ENCODE measurements at regions not wholly inside any gene's neighbourhood (a gene's known extent, or its start where the extent isn't known, plus 50 kb on each side); places are given as distances from the start of the nearest gene placed in this dataset.

DNA sequence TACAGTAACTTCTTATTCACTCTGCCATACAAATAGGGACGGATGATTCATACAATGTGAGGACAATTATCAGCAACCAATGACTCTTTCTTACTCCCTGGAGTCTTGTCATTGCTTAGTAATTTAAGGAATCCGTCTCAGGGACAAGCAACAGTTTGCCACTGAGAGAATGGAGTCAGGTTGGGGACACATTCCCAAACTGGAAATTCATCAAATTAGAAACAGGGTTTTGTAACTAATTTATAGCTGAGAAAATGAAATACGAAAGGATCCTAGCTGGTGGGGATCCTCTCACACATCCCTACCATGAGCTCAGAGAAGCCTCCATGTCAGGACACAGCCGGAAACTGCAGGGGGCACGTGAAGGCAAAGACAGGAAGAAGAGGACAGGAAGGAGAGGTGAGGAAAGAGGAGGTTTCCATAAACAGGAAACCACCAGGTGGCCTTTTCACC lies 50.4 kb upstream of the KDR start:
- TF ChIP-seq POLR2A (IDR thresholded peaks at IDR 0.05; ENCODE audit: extremely low read depth, insufficient read length) (no peak), MYC (IDR thresholded peaks at IDR 0.05; ENCODE audit: low read depth, low read length) (no peak)
- TF ChIP-seq, protein P1, sequence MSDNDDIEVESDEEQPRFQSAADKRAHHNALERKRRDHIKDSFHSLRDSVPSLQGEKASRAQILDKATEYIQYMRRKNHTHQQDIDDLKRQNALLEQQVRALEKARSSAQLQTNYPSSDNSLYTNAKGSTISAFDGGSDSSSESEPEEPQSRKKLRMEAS (IDR thresholded peaks at IDR 0.05; ENCODE audit: low read depth, low read length): no peak
- TF ChIP-seq, protein P2, sequence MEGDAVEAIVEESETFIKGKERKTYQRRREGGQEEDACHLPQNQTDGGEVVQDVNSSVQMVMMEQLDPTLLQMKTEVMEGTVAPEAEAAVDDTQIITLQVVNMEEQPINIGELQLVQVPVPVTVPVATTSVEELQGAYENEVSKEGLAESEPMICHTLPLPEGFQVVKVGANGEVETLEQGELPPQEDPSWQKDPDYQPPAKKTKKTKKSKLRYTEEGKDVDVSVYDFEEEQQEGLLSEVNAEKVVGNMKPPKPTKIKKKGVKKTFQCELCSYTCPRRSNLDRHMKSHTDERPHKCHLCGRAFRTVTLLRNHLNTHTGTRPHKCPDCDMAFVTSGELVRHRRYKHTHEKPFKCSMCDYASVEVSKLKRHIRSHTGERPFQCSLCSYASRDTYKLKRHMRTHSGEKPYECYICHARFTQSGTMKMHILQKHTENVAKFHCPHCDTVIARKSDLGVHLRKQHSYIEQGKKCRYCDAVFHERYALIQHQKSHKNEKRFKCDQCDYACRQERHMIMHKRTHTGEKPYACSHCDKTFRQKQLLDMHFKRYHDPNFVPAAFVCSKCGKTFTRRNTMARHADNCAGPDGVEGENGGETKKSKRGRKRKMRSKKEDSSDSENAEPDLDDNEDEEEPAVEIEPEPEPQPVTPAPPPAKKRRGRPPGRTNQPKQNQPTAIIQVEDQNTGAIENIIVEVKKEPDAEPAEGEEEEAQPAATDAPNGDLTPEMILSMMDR (IDR thresholded peaks at IDR 0.05; ENCODE audit: low read depth, low read length): no peak
- no peak overlapping the region for H3K4me3 ChIP-seq (ENCODE audit: low read depth, low read length)
- no peak for DNase-seq (ENCODE audit: low read depth)

DNA sequence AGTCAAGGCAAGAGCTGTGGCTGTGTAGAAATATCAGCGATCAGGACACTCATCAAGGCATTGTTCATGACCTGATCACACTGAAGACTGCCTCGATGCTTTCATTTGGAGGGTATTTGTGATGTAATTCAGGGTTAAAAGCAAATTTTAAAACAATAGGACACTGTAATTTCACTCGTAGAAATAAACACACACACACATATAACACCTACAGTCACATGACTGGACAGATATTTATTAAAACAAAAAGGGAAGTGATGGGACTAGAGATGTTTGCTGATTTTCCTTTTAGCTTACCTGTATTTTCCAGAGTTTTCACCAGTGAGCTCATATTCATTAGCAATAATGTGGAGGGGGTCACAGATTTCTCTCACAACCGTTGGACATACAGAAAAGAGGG lies 51.1 kb upstream of the KDR start:
- DNase-seq (ENCODE audit: low read depth): no peak
- TF ChIP-seq MYC (IDR thresholded peaks at IDR 0.05; ENCODE audit: low read depth, low read length) (no peak), POLR2A (IDR thresholded peaks at IDR 0.05; ENCODE audit: extremely low read depth, insufficient read length) (no peak)
- TF ChIP-seq, protein P2 (IDR thresholded peaks at IDR 0.05; ENCODE audit: low read depth, low read length): no peak
- TF ChIP-seq, protein P1 (IDR thresholded peaks at IDR 0.05; ENCODE audit: low read depth, low read length): no peak
- H3K4me3 ChIP-seq (ENCODE audit: low read depth, low read length): no peak overlapping the region

DNA sequence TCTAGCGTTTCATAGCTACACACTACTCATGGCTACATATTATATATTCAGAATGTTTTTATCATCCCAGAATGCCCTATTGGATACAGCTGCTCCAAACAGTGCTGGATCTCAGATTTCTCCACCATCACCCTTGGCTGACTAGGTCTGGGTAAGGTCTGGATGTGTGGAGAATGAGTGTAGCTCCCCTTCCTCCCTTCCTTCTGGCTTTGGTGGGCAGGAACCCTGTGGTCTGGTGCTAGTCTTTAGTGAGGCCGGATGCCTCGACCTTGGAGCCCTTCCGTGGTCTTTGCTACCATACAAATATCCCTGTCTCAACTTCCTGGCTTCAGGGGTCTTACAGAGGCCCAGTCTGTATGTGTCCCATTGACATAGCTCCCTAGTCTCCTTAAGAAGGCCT lies 52.1 kb upstream of the KDR start:
- TF ChIP-seq, protein P1 (IDR thresholded peaks at IDR 0.05; ENCODE audit: low read depth, low read length): no peak
- TF ChIP-seq POLR2A (IDR thresholded peaks at IDR 0.05; ENCODE audit: extremely low read depth, insufficient read length) (no peak), MYC (IDR thresholded peaks at IDR 0.05; ENCODE audit: low read depth, low read length) (no peak)
- TF ChIP-seq, protein P2 (IDR thresholded peaks at IDR 0.05; ENCODE audit: low read depth, low read length): no peak
- H3K4me3 ChIP-seq (ENCODE audit: low read depth, low read length): no peak overlapping the region
- DNase-seq (ENCODE audit: low read depth): no peak

DNA sequence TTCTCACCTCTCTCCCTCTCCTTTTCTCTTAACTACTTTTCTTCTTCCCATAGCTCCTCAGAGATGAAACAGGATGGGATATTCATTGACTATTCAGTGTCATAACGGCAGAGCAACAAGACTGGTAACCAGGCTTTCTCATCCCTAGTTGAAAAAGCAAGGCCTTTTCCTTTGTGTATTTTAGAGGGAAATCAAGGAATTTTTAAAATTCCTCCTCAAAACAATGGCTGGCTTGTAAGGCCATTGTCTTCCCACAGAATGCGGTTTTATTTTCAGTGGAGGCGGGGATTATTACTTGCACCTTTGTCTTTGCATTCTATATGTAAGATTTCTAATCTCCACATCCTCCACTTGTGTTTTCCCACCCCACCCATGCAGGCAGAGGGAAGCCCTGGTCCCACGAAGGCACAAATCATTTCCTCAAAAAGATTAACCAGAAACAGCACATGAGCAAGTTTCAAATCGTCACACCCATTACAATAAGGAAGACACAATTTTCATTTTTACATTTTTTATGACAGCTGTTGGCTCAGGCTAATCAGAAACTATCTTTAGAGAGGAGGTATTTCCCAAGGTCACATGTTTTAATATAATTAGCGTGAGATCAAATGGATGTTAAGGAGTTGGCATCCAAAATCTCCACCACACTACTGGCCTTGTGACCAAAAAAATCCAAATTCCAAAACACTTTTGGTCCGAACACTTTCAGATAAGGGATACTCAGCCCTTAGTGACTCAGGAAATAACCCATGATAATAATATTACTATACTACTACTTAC lies 53.0 kb upstream of the KDR start:
- no peak for DNase-seq (ENCODE audit: low read depth)
- no peak overlapping the region for H3K4me3 ChIP-seq (ENCODE audit: low read depth, low read length)
- TF ChIP-seq MYC (IDR thresholded peaks at IDR 0.05; ENCODE audit: low read depth, low read length): no peak
- TF ChIP-seq POLR2A (IDR thresholded peaks at IDR 0.05; ENCODE audit: extremely low read depth, insufficient read length): no peak
- TF ChIP-seq, protein P1 (IDR thresholded peaks at IDR 0.05; ENCODE audit: low read depth, low read length): no peak
- TF ChIP-seq, protein P2 (IDR thresholded peaks at IDR 0.05; ENCODE audit: low read depth, low read length): no peak

DNA sequence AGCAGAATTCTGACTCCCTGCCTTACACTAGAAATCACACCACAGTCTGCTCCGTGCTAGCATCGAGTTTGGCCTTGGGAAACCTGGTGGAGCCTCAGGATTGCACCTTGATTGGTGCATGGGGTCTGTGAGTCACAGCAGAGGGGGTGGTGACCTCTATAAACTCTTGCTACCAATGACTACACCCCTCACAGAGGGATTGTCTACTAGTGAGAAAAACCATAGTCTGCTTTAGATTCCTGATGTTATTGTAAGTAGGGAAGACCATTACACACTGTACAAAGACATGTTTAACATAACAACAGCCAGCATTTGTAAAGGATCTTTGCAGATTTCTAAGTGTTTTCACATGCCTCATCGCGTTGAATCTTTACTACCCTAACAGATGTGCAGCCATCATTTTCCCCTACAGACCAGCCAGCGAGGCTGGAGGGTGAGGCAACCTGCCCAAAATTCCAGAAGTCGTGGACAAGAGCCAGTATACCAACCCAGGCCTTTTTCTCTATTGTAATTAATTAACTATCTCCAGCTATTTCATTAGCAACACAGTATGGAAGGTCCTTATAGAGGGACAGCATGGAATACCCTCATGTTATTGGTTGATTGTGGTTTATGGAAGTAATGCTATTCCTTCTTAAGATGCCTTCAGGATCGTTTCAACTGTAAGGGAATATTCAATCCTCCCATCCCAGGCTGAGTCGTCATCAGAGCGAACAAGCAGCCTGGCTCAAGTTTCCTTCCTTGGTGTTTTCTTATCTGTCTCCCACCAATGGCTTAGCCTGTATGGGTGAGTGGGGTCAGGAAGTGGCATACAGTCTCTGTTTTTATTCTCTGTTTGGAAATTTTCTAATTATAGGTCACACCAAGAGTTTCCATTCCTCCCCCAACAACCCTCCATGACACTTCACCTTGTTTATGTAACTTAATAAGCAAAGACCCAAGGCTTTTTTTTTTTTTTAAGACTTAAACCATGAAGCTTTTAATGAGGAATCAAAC lies 55.9 kb upstream of the KDR start:
- no peak for DNase-seq (ENCODE audit: low read depth)
- no peak for TF ChIP-seq POLR2A (IDR thresholded peaks at IDR 0.05; ENCODE audit: extremely low read depth, insufficient read length)
- no peak for TF ChIP-seq MYC (IDR thresholded peaks at IDR 0.05; ENCODE audit: low read depth, low read length)
- TF ChIP-seq, protein P2 (IDR thresholded peaks at IDR 0.05; ENCODE audit: low read depth, low read length): no peak
- TF ChIP-seq, protein P1 (IDR thresholded peaks at IDR 0.05; ENCODE audit: low read depth, low read length): no peak
- H3K4me3 ChIP-seq (ENCODE audit: low read depth, low read length): no peak overlapping the region

All from NB4 (cell line).